DOHH2 (cell line): ENCODE measurements at regions not wholly inside any gene's neighbourhood (a gene's known extent, or its start where the extent isn't known, plus 50 kb on each side); places are given as distances from the start of the nearest gene placed in this dataset.

Experiments
- EZH2phosphoT487 ChIP-seq: fragments of 200-600 bp; sonication (generic); IDR thresholded peaks from 2 replicates; pipeline ENCODE4 v1.6.1; 2017; ENCODE audit warnings: borderline replicate concordance, mild to moderate bottlenecking, antibody characterized with exemption, low read length, moderate library complexity, mixed read lengths
- TF ChIP-seq, protein P1 (sequence below): fragments of 200-600 bp; sonication (generic); IDR thresholded peaks from one replicate; pipeline ENCODE4 v1.5.1; 2014; ENCODE audit warnings: antibody characterized with exemption, mild to moderate bottlenecking, low read depth, low read length; ENCODE audit not compliant: poor library complexity, severe bottlenecking

DNA sequence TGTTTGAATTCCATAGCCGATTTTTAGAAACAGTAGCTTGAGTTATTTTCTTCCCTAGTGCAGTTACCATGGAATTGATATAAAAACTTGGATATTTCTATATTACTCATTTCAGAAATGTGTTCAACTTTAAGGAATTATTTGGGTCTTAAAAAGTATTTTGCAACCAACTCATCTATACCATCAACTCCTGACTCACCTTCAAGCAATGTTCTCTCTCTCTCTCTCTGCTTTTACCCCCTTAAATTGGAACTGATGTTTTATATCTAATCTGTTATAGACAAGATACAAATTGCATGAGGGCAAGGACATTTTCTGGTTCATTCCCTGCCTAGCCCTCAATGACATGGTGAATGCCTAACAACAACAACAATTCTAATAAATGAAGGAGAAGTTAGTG is 214.7 kb upstream of the NRIP1 start:
- TF ChIP-seq, protein P1, sequence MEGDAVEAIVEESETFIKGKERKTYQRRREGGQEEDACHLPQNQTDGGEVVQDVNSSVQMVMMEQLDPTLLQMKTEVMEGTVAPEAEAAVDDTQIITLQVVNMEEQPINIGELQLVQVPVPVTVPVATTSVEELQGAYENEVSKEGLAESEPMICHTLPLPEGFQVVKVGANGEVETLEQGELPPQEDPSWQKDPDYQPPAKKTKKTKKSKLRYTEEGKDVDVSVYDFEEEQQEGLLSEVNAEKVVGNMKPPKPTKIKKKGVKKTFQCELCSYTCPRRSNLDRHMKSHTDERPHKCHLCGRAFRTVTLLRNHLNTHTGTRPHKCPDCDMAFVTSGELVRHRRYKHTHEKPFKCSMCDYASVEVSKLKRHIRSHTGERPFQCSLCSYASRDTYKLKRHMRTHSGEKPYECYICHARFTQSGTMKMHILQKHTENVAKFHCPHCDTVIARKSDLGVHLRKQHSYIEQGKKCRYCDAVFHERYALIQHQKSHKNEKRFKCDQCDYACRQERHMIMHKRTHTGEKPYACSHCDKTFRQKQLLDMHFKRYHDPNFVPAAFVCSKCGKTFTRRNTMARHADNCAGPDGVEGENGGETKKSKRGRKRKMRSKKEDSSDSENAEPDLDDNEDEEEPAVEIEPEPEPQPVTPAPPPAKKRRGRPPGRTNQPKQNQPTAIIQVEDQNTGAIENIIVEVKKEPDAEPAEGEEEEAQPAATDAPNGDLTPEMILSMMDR: no peak
- TF ChIP-seq EZH2phosphoT487: no peak
